HEK293 (cell line): ENCODE measurements at regions not wholly inside any gene's neighbourhood (a gene's known extent, or its start where the extent isn't known, plus 50 kb on each side); places are given as distances from the start of the nearest gene placed in this dataset.

Experiments
- CTCF ChIP-seq: fragments of 450-650 bp; formaldehyde crosslinking; IDR thresholded peaks from 2 replicates; pipeline ENCODE4 v1.5.1; 2016; ENCODE audit warnings: missing biosample characterization, missing genetic modification characterization
- GFI1B ChIP-seq: fragments of 450-650 bp; formaldehyde crosslinking; IDR thresholded peaks from 2 replicates; pipeline ENCODE4 v1.5.1; 2016; ENCODE audit warnings: missing biosample characterization, missing genetic modification characterization
- KLF1 ChIP-seq: fragments of 450-650 bp; formaldehyde crosslinking; IDR thresholded peaks from 2 replicates; pipeline ENCODE4 v1.5.1; 2016; ENCODE audit warnings: missing biosample characterization, missing genetic modification characterization
- OVOL3 ChIP-seq: fragments of 450-650 bp; formaldehyde crosslinking; IDR thresholded peaks from 2 replicates; pipeline ENCODE4 v1.5.1; 2016; ENCODE audit warnings: missing biosample characterization, missing genetic modification characterization
- SETDB1 ChIP-seq: IDR thresholded peaks from one replicate; pipeline ENCODE4 v1.6.1; 2017; ENCODE audit warnings: mild to moderate bottlenecking, low read length, moderate library complexity, mixed read lengths; ENCODE audit not compliant: insufficient read length
- ZNF121 ChIP-seq: fragments of 450-650 bp; formaldehyde crosslinking; IDR thresholded peaks from 2 replicates; pipeline ENCODE4 v1.5.1; 2016; ENCODE audit warnings: missing biosample characterization, missing genetic modification characterization
- ZNF24 ChIP-seq: fragments of 450-650 bp; formaldehyde crosslinking; IDR thresholded peaks from 2 replicates; pipeline ENCODE4 v1.5.1; 2016; ENCODE audit warnings: missing biosample characterization, missing genetic modification characterization
- ZNF501 ChIP-seq: fragments of 450-650 bp; formaldehyde crosslinking; IDR thresholded peaks from 2 replicates; pipeline ENCODE4 v1.5.1; 2016; ENCODE audit warnings: missing biosample characterization, missing genetic modification characterization
- ZNF514 ChIP-seq: fragments of 450-650 bp; formaldehyde crosslinking; IDR thresholded peaks from 2 replicates; pipeline ENCODE4 v1.5.1; 2016; ENCODE audit warnings: missing biosample characterization, missing genetic modification characterization
- ZNF660 ChIP-seq: fragments of 450-650 bp; IDR thresholded peaks from 2 replicates; pipeline ENCODE4 v1.5.1; 2018; ENCODE audit warnings: missing biosample characterization, mild to moderate bottlenecking, missing genetic modification characterization
- ZNF776 ChIP-seq: fragments of 450-650 bp; formaldehyde crosslinking; IDR thresholded peaks from 2 replicates; pipeline ENCODE4 v1.5.0; 2017; ENCODE audit warnings: missing biosample characterization, missing genetic modification characterization, borderline replicate concordance
- TF ChIP-seq, protein P1 (sequence below): fragments of 450-650 bp; formaldehyde crosslinking; IDR thresholded peaks from 2 replicates; pipeline ENCODE4 v1.5.1; 2016; ENCODE audit warnings: missing biosample characterization, missing genetic modification characterization
- TF ChIP-seq, protein P2 (sequence below): fragments of 450-650 bp; formaldehyde crosslinking; conservative IDR thresholded peaks from 2 replicates; pipeline ENCODE4 v1.5.1; 2016; ENCODE audit warnings: low read depth, missing biosample characterization, missing genetic modification characterization
- TF ChIP-seq, protein P3 (sequence below): IDR thresholded peaks from 2 replicates; pipeline ENCODE4 v1.6.1; 2011; ENCODE audit warnings: mild to moderate bottlenecking, low read depth, low read length, borderline replicate concordance

DNA sequence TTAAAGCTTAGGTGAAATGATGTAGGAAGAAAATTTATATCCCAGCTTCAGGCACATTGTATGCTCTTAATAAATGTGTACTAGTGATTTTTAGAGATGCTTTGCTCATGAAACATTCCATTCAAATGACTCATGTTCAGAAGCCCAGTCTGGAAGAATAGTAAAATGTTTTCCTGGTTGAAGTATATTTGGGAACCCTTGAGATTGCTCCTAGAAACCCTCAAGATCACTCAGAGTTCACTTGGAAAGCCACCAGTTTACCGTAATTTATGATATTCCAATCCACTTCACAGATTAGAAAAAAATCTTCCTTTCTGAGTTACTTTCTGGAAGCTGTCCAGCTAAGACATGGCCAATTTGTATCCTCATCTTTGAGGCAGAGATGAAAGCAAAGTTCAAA lies 186.4 kb downstream of the SYT10 start:
- TF ChIP-seq CTCF (tag by site-specific recombination) (no peak), ZNF501 (no peak), GFI1B (tag by site-specific recombination) (no peak), SETDB1 (no peak), ZNF121 (tag by site-specific recombination) (no peak), ZNF514 (tag by site-specific recombination) (no peak), ZNF660 (tag by site-specific recombination) (no peak), ZNF776 (tag by site-specific recombination) (no peak), KLF1 (tag by site-specific recombination) (no peak), ZNF24 (tag by site-specific recombination) (no peak), OVOL3 (tag by site-specific recombination) (no peak)
- TF ChIP-seq, protein P1, sequence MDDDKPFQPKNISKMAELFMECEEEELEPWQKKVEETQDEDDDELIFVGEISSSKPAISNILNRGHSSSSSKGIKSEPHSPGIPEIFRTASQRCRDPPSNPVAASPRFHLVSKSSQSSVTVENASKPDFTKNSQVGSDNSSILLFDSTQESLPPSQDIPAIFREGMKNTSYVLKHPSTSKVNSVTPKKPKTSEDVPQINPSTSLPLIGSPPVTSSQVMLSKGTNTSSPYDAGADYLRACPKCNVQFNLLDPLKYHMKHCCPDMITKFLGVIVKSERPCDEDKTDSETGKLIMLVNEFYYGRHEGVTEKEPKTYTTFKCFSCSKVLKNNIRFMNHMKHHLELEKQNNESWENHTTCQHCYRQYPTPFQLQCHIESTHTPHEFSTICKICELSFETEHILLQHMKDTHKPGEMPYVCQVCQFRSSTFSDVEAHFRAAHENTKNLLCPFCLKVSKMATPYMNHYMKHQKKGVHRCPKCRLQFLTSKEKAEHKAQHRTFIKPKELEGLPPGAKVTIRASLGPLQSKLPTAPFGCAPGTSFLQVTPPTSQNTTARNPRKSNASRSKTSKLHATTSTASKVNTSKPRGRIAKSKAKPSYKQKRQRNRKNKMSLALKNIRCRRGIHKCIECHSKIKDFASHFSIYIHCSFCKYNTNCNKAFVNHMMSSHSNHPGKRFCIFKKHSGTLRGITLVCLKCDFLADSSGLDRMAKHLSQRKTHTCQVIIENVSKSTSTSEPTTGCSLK (tag by site-specific recombination), result no peak
- TF ChIP-seq, protein P2, sequence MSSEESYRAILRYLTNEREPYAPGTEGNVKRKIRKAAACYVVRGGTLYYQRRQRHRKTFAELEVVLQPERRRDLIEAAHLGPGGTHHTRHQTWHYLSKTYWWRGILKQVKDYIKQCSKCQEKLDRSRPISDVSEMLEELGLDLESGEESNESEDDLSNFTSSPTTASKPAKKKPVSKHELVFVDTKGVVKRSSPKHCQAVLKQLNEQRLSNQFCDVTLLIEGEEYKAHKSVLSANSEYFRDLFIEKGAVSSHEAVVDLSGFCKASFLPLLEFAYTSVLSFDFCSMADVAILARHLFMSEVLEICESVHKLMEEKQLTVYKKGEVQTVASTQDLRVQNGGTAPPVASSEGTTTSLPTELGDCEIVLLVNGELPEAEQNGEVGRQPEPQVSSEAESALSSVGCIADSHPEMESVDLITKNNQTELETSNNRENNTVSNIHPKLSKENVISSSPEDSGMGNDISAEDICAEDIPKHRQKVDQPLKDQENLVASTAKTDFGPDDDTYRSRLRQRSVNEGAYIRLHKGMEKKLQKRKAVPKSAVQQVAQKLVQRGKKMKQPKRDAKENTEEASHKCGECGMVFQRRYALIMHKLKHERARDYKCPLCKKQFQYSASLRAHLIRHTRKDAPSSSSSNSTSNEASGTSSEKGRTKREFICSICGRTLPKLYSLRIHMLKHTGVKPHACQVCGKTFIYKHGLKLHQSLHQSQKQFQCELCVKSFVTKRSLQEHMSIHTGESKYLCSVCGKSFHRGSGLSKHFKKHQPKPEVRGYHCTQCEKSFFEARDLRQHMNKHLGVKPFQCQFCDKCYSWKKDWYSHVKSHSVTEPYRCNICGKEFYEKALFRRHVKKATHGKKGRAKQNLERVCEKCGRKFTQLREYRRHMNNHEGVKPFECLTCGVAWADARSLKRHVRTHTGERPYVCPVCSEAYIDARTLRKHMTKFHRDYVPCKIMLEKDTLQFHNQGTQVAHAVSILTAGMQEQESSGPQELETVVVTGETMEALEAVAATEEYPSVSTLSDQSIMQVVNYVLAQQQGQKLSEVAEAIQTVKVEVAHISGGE (tag by site-specific recombination), result no peak
- TF ChIP-seq, protein P3, sequence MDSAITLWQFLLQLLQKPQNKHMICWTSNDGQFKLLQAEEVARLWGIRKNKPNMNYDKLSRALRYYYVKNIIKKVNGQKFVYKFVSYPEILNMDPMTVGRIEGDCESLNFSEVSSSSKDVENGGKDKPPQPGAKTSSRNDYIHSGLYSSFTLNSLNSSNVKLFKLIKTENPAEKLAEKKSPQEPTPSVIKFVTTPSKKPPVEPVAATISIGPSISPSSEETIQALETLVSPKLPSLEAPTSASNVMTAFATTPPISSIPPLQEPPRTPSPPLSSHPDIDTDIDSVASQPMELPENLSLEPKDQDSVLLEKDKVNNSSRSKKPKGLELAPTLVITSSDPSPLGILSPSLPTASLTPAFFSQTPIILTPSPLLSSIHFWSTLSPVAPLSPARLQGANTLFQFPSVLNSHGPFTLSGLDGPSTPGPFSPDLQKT, result no peak
